SK-N-SH treated with all-trans-retinoic acid at 6 μM for 48 hours (cell line): ENCODE measurements at regions not wholly inside any gene's neighbourhood (a gene's known extent, or its start where the extent isn't known, plus 50 kb on each side); places are given as distances from the start of the nearest gene placed in this dataset.

Experiments
- ARNTL ChIP-seq: fragments of 450-650 bp; formaldehyde crosslinking; IDR thresholded peaks from 2 replicates; pipeline ENCODE4 v1.5.0; 2020; ENCODE audit warnings: low read depth, mild to moderate bottlenecking, moderate library complexity, borderline replicate concordance
- BACH2 ChIP-seq: fragments of 250-450 bp; sonication (Bioruptor Pico); IDR thresholded peaks from 2 replicates; pipeline ENCODE4 v1.9.0; 2021; ENCODE audit warnings: mild to moderate bottlenecking, borderline replicate concordance
- ZNF70 ChIP-seq: fragments of 450-650 bp; formaldehyde crosslinking; IDR thresholded peaks from 2 replicates; pipeline ENCODE4 v1.5.0; 2020; ENCODE audit warnings: mild to moderate bottlenecking, moderate library complexity
- ZNF8 ChIP-seq: fragments of 450-650 bp; formaldehyde crosslinking; IDR thresholded peaks from 2 replicates; pipeline ENCODE4 v1.5.0; 2020; ENCODE audit warnings: mild to moderate bottlenecking, moderate library complexity

- no peak for TF ChIP-seq ZNF70 (CRISPR knock-in tag)
- no peak for TF ChIP-seq BACH2 (CRISPR knock-in tag)
- no peak for TF ChIP-seq ZNF8
- TF ChIP-seq ARNTL: no peak
Measured at GRCh38 chr18:42549596-42549995, 565.9 kb downstream of the RIT2 start.
